Right lung (tissue), 2 donors: ENCODE measurements at regions not wholly inside any gene's neighbourhood (a gene's known extent, or its start where the extent isn't known, plus 50 kb on each side); places are given as distances from the start of the nearest gene placed in this dataset.
A peak's percentile ranks its signal among the peaks of the same experiment; 100 is the strongest.

ENCODE experiments used
- DNase-seq, 2 donors: peaks; one replicate each; pipeline ENCODE4 v3.0.0-alpha.2; 2013

DNA sequence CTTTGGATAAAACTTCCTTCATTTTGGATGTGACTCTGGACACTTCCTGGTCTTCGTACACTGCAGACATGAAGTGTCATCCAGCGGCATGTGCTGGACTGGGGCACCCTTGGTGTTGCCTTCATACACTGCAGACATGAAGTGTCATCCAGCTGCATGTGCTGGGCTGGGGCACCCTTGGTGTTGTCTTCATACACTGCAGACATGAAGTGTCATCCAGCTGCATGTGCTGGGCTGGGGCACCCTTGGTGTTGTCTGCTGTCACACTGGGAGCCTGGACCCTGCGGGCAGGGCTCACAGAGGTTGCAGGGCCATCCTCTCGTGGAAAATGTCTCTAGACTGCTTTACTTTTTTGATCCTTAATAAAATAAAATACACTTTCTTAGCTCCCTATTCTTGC lies 771.4 kb downstream of the BRD1 start:
- no peak for DNase-seq

DNA sequence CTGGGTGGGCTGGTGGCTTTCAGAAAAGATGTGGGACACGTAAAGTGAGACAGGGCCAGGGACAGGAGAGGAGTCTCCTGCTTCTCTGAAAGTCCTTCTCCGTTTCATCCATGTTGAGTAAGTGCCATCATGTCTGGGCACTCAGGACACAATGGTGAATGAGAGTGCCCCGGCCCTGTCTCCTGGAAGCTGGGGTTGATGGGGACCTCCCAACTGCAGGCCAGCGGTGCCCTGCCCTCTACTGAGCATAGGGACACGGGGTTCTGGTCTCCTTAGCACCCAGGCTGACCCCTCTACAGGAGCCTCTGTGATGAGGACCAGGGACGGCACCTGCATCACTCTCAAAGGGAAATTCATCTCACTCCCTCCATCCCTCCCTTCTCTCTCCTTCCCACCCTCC lies 772.3 kb downstream of the BRD1 start:
- DNase-seq, result no peak

DNA sequence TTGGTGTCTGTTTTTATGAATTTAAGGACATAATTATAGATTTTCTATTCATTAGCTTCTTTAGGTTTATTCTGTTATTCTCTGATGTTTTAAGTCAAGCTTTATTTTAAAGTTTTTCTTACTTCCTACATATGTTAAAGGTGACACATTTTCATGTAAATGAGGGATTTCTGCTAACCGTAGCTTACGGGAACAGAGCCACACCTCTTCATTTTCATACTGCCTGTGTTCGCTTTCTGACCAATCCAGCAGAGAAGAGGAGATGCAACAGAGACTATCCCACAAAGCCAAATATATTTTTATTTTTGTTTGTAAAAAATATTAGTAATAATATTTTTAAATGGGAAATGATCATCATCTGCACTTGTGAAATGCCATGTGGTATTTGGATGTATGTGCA lies 774.1 kb downstream of the BRD1 start:
- no peak for DNase-seq

DNA sequence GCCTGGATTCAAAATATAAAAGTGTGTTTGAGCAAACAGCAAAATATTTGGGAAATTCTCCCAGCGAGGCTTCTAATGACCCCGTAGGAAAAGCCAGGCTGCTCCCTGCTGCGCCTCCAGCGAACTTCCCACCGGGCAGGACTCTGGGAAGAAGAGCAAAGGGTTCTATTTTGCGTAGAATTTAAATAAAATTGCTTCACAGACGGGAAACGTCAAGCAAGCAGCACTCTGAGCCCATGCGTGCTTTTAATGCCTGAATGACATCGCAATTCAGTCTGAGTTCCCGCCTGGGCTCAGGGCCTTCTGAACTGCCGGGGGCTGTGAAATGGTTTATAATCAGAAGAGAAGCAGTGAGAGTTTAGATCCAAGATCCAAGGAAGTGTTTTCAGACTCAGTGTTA lies 775.1 kb downstream of the BRD1 start:
- no peak for DNase-seq

DNA sequence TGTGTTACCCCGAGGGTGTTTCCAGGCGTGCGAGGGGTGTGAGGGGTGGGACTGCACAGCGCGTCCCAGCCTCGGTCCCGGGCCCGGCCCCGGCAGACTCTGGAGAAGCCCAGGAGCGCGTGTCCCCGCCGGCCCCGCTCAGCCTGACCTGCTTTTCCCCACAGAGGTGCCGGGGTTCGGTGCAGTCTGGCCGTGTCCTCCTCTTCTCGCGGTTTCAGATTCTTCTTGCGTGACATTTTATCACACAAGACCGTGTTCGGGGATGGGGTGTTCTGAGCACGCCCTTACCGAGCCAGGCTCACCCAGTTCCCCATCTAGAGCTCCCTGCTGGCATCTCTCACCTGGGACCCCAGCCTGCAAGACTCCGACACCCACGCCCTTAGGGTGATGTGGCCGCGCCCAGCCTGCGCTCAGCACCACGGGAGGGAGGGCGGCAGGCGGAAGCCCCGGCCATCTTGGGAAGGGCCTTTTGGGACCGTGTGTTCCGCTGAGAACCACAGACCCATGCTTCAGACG lies 775.6 kb downstream of the BRD1 start:
- no peak for DNase-seq

DNA sequence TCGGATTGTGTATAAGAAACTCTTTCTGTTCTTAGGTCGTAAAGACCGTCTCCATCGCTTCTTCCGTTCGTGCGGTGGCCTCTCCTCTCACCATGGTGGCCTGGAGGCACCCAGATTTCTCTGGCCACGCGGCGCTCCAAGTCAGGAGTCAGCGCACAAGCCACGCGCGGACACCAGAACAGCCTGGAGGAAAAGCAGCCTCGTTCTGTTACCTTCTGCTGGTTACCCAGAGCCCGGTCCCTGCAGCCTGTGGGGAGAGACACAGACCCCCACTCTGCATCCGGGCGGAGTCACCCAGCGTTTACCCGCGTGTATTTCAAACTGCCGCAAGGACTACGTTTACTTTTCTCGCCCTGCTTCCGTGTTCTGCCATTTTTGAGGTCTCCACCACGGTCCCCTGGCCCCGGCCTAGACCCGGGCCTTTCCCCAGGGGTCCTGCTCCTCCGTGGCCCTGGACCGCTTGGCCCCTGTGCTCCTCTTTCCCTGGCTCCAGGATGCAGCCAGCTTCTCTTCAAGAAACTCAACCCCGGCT lies 776.1 kb downstream of the BRD1 start:
- no peak for DNase-seq

DNA sequence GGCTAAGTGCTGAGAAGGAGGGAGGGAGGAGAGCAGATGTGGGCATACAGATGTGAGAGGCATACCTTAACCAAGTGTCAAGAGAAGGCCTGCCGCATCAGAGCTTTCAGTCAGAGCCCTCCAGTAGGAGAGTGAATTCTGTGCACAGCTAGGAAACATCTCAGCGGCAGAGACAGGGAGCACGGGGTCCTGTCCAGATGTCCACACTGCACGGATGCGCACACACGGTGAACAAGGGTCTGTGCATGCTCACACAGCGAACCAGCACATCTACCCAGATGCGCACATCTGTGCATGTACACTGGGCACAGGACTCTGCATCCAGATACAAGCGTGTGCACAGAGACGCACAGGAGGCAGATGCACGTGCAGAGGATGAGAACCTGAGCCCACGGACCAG lies 778.0 kb downstream of the BRD1 start:
- DNase-seq, result no peak

DNA sequence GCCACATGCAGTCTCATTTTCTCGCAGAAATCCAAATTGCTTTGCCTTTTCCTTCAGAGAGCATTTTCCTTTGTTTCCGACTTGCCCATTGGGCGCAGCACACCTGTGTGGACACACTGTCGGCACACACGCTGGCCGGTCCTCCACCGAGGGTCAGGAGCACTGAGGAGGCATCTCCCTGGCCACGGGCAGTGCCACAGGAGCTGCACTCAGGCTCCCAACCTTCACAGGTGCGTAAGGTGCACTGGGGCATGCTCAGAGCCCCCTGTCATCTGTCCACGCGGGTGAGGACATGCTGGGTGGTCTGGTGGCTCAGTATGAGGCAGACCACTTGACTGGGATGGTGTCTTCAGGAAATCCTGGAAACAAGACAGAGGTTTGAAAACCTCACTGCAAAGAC lies 779.1 kb downstream of the BRD1 start:
- no peak for DNase-seq

DNA sequence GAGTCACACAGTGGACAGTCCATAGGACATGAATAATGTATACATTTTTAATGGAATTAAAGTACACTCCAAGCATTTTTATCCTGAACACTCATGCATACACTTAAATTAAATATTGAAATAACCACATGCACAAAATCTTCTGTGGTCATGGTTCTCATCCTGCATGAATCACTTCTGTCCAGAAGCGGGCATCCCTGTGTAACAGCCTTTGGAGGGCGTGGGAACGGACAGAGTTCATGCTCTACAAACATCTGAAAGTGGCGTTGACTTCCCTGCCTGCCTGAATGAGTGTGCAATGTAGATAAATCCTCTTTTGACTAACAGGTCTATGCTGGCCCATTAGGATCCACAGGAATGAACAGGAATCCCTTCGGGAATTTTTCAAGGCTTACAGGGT lies 780.2 kb downstream of the BRD1 start:
- no peak for DNase-seq

DNA sequence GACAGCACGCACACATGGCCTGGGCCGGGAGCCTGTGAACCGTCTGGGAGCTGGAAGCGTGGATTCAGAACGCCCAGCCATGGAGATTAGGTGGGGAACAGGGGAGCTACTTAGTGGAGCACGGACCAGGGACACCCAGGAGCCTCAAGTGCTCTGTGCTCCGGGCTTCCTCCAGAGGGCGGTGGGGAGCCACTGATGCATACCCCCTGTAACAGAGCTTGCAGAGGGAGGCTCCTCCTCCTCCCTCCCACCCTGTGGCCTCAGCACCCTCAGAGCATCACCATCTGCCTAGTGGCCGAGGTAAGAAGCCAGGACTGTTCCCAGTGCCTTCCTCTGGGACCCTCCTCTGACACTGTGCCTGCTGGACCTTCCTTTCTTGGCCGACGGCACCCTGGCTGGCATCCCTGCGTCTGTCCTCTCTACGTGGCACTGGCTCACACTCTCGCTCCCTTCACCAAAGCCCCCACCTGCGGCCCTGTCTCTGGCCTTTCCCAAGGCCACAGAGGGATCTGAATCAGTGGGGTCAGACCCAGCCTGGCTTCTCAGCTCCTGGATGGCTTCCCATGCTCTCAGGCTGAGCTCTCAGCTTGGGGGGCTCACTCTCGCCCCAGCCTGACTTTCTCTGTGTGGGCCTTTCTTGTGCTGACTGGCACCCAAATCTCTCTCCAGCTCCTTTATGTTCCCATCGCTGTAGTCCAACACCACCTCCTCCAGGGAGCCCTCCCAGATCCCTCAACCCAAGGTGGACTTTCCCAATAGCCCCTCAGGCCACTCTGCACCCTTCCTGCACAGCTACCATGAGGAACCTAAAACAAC lies 780.9 kb downstream of the BRD1 start:
- peak in 1 of 2 donors; percentile 16 for DNase-seq

DNA sequence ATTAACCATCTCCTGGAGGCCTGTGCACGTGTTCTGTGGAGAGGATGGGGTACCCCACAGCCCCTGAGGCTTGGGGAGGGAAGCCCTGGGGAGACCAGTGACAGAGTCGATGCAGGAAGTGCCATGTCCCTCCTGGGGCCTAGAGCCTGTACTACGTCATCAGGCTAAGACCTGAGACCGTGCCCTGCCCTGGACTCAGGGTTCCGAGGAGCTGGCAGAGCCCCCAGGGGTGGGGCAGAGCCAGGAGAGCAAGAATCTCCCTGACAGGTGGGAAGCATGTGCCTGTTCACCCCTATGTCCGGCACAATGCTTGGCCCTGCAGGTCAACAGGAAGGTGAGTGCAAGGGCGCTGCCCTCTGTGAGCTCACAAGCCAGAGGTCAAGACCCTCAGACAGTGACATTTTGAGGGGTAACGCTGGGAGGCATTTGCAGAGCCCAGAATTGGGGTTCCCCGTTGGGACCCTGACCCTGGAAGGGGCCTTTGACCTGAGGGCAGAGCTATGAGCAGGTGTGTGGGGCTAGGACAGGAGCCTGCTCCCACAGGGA lies 781.6 kb downstream of the BRD1 start:
- no peak for DNase-seq

DNA sequence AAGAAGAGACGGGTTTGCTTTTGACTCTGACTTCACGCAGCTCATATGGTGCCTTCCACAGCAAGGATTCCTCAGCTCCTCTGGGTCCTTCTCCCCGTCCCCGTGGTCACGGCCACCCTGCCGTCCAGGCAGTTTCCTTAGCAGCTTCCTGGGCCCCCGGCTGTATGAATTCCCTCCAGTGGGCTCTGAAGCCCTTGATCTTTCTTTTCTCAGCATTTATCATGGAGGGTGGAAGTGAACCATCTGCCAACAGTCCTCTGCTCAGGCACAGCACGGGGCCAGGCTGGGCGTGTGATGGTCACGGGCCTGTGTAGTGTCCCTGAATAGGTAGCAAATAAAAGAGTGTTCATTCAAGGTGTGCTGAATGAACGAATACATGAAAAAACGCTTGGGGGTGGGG lies 782.4 kb downstream of the BRD1 start:
- DNase-seq, result no peak

DNA sequence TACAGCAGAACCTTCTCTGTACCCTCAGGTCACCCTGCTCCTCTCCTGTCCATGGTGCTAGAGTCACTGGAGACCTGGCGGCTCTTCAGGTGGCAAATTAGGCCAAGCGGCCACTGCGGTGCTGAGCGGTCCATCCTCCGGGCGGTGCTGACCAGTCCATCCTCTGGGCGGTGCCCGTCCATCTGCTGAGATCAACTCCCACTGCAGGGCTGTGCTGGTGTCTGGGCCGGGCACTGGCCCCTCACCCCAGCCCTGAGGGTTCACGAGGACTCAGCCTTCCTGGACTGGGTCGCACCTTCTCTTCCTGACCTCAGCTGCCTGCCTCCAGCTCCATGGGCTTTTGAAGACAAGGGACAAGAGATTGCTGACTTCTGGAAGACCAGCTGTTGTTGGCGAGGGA lies 782.9 kb downstream of the BRD1 start:
- DNase-seq, result no peak

DNA sequence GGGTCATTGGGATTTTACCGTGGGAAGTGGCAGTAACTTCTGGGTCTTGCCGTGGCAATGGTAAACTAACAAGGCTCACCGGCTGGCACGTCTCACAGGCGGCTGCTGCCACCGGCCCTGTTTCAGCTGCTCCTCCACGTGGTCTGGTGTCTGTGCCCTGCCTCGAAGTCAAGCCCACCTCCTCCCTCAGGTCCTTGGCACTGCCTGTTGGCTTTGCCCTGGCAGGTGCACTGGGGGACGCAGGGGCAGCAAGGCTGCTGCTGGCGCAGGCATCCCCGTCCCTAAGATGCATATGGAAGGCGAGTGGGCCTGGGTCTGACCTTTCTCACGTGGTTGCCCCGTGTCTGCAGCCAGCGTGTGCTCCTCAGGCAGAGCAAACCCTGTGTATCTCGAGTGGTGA lies 783.6 kb downstream of the BRD1 start:
- no peak for DNase-seq

DNA sequence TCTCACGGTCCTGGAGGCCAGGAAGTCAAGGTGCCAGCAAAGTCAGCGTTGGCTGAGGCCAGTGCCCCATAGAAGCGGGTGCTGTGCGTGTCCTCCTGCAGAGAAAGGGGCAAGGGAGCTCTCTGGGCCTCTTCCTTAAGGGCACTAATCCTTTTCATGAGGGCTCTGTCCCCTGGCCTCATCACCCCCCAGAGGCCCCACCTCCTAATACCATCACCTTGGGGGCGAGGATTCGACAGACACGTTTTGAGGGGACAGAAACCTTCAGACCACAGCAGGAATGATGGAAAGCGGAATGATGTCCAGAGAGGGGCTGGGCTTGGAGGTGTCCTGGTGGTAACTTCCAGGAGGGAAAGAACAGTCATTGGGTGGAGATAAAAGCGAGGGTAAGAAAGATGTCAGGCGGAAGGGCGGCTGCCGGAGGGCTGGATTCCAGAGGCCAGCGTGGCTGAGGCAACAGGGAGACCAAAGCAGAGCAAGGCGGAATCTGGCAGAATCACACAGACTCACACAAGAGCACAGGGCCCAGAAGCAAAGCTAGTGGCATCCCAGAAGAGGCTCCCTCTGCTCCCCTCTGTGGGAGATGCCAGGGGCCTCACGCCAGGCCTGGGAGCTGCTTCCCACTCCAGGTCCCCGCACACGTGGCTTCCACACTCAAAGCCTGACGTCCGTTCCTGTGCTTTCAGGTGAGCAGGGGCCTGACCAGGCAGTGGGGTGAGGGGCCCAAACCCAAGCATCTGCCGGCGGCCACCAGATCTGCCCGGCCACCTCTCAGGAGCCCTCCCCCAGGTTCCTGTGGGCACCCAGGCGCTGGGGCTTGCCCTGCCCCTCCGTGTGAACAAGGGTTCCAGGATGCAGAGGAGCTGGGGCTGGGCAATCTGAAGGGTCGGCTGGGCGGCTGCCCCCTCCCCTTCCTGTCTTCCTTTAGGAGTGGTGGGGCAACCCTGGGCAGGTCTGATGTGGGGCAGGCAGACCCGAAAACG lies 784.5 kb downstream of the BRD1 start:
- DNase-seq, result no peak

DNA sequence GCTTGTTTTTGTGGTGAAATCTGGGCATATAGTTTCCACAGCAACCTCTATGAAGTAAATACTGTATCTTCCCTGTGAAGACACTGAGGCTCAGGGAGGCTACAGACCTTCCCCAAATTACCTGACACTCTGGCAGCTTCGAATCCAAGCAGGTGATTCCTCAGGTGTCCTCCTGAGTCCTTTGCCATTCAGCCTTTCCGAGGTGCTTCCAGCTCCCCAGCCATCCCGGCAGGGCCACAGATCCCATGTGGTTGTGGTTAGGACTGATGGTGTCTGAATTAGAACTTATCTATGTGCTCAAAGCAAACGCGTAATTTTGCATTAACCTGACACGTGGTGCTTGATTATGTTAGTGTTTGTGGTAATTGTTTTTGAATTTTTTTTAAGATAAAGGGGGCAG lies 785.6 kb downstream of the BRD1 start:
- no peak for DNase-seq

DNA sequence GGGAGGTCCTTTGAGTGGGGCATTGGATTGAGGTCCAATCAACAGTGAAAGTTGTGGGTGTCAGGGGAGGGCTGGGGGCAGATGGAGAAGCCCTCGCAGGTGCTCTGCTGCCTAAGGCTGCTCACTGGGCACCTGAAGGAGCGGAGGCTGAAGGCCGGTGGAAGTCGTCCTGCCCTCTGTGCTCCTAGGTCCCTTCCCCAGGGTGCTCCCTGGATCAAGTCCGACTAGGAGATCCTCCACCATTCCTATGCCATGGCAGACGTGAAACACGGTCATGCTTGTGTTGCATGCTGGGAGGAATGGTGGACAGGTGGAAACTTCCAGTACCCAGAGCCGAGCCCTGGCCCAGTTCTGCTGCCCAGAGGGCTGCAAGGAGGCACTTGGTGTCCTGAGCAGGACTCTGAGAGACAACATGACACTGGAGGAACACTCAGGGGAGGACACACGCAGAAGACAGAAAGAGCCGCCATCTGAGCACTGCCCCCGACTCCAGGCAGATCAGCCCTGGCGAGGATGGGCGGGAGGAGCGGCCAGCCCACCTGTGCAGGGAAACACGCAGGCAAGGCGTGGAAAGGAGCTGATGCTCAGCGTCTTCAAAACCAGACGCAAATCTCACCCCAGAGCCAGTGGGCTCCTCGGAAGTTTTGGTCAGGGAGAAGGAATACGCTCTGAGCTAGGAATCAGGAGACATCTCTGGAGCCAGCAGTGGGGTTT lies 786.8 kb downstream of the BRD1 start:
- no peak for DNase-seq

DNA sequence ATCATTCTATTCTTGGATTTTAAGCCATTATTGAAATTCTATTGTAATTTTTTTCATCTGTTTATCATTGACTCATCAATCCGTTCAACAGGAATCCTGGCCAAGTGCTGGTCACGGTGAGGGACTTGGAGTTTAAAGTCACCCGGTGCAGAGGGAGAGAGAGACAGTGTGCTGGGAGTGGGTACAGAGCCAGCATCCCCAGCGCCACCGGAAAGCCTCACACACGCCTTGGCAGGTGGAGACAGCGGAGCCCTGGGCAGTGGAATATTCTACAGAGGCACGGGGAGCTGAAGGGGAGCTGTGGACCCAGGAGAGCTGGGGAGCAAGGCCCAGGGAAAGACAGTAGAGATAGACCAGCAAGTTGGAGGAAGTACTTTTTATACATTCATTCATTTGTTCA lies 787.6 kb downstream of the BRD1 start:
- DNase-seq, result no peak

DNA sequence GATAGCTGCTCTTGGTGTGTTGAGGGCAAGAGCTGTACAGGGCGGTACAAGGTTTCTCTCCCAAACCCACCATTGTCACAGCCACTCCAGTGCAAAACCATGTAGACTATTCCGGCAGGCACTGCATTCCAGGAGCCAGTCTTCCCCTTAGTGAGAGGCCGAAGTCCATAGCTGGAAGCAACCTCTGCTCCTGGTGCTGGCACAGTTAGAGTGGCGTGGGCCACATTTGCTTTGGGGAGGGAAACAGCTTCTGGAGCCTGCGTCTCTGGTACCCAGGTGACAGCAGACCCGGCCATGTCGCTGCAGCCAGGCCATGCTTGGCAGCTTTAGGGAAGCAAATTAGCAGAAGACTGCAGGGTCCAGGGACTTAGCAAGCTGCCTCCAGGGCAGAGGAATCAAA lies 788.0 kb downstream of the BRD1 start:
- no peak for DNase-seq

DNA sequence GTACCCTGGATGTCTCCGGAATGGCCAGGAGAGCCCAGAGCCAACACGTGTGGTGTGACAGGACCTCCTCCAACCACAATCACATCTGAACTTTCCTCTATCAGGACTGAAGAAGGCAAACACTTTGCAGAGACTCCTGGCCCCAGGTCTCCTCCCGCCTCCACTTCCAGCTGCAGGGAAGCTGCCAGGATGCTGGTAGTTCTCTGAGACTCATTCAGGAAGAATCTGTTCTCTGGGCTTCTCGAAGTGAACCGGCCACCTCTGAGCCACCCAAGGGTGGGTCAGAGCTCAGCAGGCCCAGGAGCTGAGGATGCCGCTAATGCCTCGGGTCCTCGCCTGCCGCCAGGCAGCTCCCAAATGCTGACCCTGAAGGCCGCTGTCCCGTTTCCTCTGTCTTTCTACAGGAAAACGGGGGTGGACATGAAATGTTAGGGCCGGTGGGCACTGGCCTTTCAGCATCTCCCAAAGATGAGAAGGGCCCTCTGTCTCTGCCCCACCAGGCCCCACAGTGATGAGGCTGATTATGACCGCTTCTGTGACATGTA lies 789.9 kb downstream of the BRD1 start:
- DNase-seq, result no peak

DNA sequence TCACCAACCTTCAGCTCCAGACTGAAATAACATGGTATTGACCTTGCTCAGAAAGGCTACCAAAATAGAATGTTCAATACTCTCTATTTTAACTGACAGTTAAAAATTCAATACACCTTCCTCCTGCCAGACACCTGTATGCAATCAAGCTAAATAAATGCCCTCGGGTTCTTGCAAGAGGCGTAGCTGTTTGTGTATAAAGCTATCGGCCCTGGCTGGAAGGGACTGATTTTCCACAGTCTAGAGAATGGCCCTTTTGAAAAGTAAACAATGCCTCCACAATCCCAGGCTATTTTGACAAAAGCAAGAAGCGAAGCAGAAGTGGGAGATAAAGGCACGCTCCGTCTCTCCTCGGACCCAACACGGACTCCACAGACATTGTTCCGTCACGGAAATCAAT lies 791.2 kb downstream of the BRD1 start:
- DNase-seq, result no peak
